Neural cell (in vitro differentiated cells): ENCODE measurements at regions not wholly inside any gene's neighbourhood (a gene's known extent, or its start where the extent isn't known, plus 50 kb on each side); places are given as distances from the start of the nearest gene placed in this dataset.

Experiments used
- CTCF ChIP-seq: fragments of 450-650 bp; IDR thresholded peaks from 2 replicates; pipeline ENCODE4 v1.5.1; 2014; ENCODE audit warnings: antibody characterized with exemption, mild to moderate bottlenecking, moderate library complexity; ENCODE audit not compliant: poor library complexity, severe bottlenecking
- EP300 ChIP-seq: fragments of 450-650 bp; conservative IDR thresholded peaks from 2 replicates; pipeline ENCODE4 v1.6.1; 2014; ENCODE audit warnings: antibody characterized with exemption, mild to moderate bottlenecking, moderate library complexity; ENCODE audit not compliant: poor library complexity, severe bottlenecking
- EZH2 ChIP-seq: fragments of 200-600, 300-800 bp; shearing (Covaris generic), sonication (generic); IDR thresholded peaks from 2 replicates; pipeline ENCODE4 v1.6.1; 2014; ENCODE audit warnings: antibody characterized with exemption, low read length, borderline replicate concordance, mild to moderate bottlenecking; ENCODE audit not compliant: insufficient read depth, poor library complexity, severe bottlenecking
- POLR2AphosphoS5 ChIP-seq: IDR thresholded peaks from 2 replicates; pipeline ENCODE4 v1.6.1; 2012

- TF ChIP-seq CTCF (no peak), POLR2AphosphoS5 (no peak), EZH2 (no peak), EP300 (no peak)
Measured at GRCh38 chr11:112369916-112370315, 109.3 kb upstream of the PLET1 start.
